K562 (cell line): ENCODE measurements at regions not wholly inside any gene's neighbourhood (a gene's known extent, or its start where the extent isn't known, plus 50 kb on each side); places are given as distances from the start of the nearest gene placed in this dataset.

Experiments
- ATF7 ChIP-seq: fragments of 450-650 bp; IDR thresholded peaks from 2 replicates; pipeline ENCODE4 v1.7.1; 2014; ENCODE audit warnings: mild to moderate bottlenecking, moderate library complexity
- BHLHE40 ChIP-seq: IDR thresholded peaks from 2 replicates; pipeline ENCODE4 v1.6.1; 2011; ENCODE audit warnings: low read length, improper control_type of control experiment
- CBX3 ChIP-seq, 2 experiments: IDR thresholded peaks; 1 replicate in 1 of 2; 2 replicates in 1 of 2; pipeline ENCODE4 v1.6.1; 2012; ENCODE audit warnings: inconsistent platforms in 2 of 2, low read length in 2 of 2, borderline replicate concordance in 1 of 2, control low read depth in 1 of 2
- E2F5 ChIP-seq: sonication (generic); formaldehyde crosslinking; IDR thresholded peaks from 2 replicates; pipeline ENCODE4 v1.8.0; 2022; ENCODE audit warnings: mild to moderate bottlenecking, missing genetic modification reagents
- ELF1 ChIP-seq: fragments of 200-800 bp; sonication (Bioruptor generic); IDR thresholded peaks from 2 replicates; pipeline ENCODE4 v1.6.1; 2016; ENCODE audit warnings: missing genetic modification characterization, missing compliant biosample characterization
- KDM2B ChIP-seq: fragments of 250-450 bp; sonication (Bioruptor Pico); IDR thresholded peaks from 2 replicates; pipeline ENCODE4 v1.8.0; 2021; ENCODE audit warnings: mild to moderate bottlenecking, moderate library complexity
- NFE2L1 ChIP-seq: fragments of 450-650 bp; IDR thresholded peaks from 2 replicates; pipeline ENCODE4 v1.6.1; 2016; ENCODE audit warnings: missing genetic modification characterization, low read depth, mild to moderate bottlenecking, missing compliant biosample characterization, moderate library complexity, borderline replicate concordance
- PHB2 ChIP-seq: fragments of 450-650 bp; IDR thresholded peaks from 2 replicates; pipeline ENCODE4 v1.6.1; 2017; ENCODE audit warnings: low read depth
- SMAD3 ChIP-seq: fragments of 450-650 bp; formaldehyde crosslinking; conservative IDR thresholded peaks from 2 replicates; pipeline ENCODE4 v1.4.0; 2020; ENCODE audit warnings: mild to moderate bottlenecking
- SMARCA5 ChIP-seq: fragments of 450-650 bp; IDR thresholded peaks from 2 replicates; pipeline ENCODE4 v1.6.1; 2016
- SMC3 ChIP-seq: conservative IDR thresholded peaks from 2 replicates; pipeline ENCODE4 v1.6.1; 2011; ENCODE audit warnings: low read depth, low read length, improper control_type of control experiment; ENCODE audit not compliant: insufficient read depth
- TEAD1 ChIP-seq, 2 experiments: fragments of 450-650 bp in 1 of 2; sonication (generic) in 1 of 2; formaldehyde crosslinking; IDR thresholded peaks; 2 replicates each; pipeline versions ENCODE4 v1.4.0 to v1.8.0; 2020 to 2022; ENCODE audit warnings: mild to moderate bottlenecking in 2 of 2, missing genetic modification reagents in 1 of 2
- ZNF280A ChIP-seq: fragments of 450-650 bp; IDR thresholded peaks from 2 replicates; pipeline ENCODE4 v1.6.1; 2018; ENCODE audit warnings: mild to moderate bottlenecking, low read depth; ENCODE audit not compliant: partially characterized antibody
- ZNF324 ChIP-seq: fragments of 250-450 bp; sonication (Bioruptor Pico); IDR thresholded peaks from 2 replicates; pipeline ENCODE4 v1.4.0; 2020; ENCODE audit warnings: mild to moderate bottlenecking
- ZNF395 ChIP-seq: fragments of 200-800 bp; sonication (Bioruptor generic); IDR thresholded peaks from 2 replicates; pipeline ENCODE4 v1.6.1; 2017; ENCODE audit warnings: missing genetic modification characterization, missing compliant biosample characterization
- ZNF444 ChIP-seq: fragments of 250-450 bp; sonication (Bioruptor Pico); IDR thresholded peaks from 2 replicates; pipeline ENCODE4 v1.4.0; 2020; ENCODE audit warnings: mild to moderate bottlenecking, moderate library complexity
- ZNF551 ChIP-seq: fragments of 250-450 bp; sonication (Bioruptor Pico); IDR thresholded peaks from 2 replicates; pipeline ENCODE4 v1.5.0; 2021; ENCODE audit warnings: mild to moderate bottlenecking, moderate library complexity
- ZNF696 ChIP-seq: fragments of 250-450 bp; sonication (Bioruptor Pico); conservative IDR thresholded peaks from 2 replicates; pipeline ENCODE4 v1.4.0; 2020; ENCODE audit warnings: mild to moderate bottlenecking, moderate library complexity
- TF ChIP-seq, protein P1 (sequence below): fragments of 450-650 bp; IDR thresholded peaks from 2 replicates; pipeline ENCODE4 v1.6.1; 2018; ENCODE audit not compliant: partially characterized antibody

DNA sequence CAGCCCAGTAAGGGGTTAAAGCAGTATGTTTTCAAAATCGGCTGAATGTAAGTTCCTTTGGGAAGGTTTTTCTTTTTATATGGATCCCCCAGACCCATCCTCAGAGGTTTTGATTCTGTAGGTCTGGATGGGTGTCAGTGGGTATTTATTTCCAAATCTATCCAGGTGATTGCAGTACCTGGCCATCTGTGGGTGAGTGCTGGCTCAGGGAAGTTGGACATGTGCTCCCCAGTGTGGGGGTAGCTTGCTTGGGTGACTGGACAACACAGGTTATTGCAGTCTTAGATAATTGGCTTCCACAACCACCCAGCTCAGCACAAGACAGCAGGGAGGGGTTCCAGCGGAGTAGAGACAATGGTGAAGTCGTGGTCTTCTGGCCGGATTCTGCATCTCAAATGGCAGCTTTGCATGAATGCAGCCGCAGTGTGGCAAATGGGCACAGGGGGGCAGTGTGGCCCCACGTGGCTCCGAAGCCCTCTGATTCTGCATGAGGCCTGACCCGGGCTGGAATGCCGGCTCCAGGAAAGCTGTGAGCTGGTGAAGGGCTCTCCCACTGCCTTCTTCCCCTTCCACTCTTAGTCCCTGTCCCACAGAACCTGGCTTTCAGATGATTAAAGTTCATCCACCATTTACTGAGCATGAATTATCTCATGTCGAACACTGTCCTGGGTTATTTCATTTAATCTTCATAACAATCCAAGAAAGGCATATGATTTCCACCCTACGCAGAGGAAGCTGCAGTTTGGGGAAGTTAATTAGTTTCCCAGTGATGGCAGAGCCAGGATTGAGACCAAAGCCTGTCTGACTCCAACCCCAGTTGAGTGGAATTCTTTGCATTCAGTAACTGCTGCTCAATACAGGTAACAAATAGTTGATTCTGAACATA lies 64.5 kb upstream of the SYPL1 start (continued):
- no peak for TF ChIP-seq SMARCA5
- TF ChIP-seq KDM2B (CRISPR knock-in tag), result no peak
- no peak for TF ChIP-seq NFE2L1
- peak; percentile 99 for TF ChIP-seq SMC3
- no peak for TF ChIP-seq ZNF280A
- TF ChIP-seq ZNF551 (CRISPR knock-in tag), result no peak
- TF ChIP-seq E2F5 (CRISPR knock-in tag), result peak; percentile 32; the same call in 1 of the 2 replicates
- no peak for TF ChIP-seq PHB2
- no peak for TF ChIP-seq ELF1 (tag)
- peak; percentile 64; the same call in 1 of the 2 replicates for TF ChIP-seq ATF7
- TF ChIP-seq ZNF444 (CRISPR knock-in tag), result no peak
- TF ChIP-seq ZNF324 (CRISPR knock-in tag), result 0 out of 2 replicates have a peak, but pooled peaks have one; percentile 46
- TF ChIP-seq, protein P1, sequence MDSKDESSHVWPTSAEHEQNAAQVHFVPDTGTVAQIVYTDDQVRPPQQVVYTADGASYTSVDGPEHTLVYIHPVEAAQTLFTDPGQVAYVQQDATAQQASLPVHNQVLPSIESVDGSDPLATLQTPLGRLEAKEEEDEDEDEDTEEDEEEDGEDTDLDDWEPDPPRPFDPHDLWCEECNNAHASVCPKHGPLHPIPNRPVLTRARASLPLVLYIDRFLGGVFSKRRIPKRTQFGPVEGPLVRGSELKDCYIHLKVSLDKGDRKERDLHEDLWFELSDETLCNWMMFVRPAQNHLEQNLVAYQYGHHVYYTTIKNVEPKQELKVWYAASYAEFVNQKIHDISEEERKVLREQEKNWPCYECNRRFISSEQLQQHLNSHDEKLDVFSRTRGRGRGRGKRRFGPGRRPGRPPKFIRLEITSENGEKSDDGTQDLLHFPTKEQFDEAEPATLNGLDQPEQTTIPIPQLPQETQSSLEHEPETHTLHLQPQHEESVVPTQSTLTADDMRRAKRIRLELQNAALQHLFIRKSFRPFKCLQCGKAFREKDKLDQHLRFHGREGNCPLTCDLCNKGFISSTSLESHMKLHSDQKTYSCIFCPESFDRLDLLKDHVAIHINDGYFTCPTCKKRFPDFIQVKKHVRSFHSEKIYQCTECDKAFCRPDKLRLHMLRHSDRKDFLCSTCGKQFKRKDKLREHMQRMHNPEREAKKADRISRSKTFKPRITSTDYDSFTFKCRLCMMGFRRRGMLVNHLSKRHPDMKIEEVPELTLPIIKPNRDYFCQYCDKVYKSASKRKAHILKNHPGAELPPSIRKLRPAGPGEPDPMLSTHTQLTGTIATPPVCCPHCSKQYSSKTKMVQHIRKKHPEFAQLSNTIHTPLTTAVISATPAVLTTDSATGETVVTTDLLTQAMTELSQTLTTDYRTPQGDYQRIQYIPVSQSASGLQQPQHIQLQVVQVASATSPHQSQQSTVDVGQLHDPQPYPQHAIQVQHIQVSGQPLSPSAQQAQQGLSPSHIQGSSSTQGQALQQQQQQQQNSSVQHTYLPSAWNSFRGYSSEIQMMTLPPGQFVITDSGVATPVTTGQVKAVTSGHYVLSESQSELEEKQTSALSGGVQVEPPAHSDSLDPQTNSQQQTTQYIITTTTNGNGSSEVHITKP, result peak; percentile 15
- peak; percentile 45; the same call in 1 of the 2 replicates for TF ChIP-seq BHLHE40
- peak; percentile 47 for TF ChIP-seq SMAD3 (CRISPR knock-in tag)
- TF ChIP-seq ZNF395 (CRISPR knock-in tag), result no peak
- TF ChIP-seq CBX3 (IDR thresholded peaks at IDR 0.05; ENCODE audit: borderline replicate concordance in 1 of 2, low read length in 2 of 2), result no peak
- peak; percentile 93 to 98 for TF ChIP-seq TEAD1 (CRISPR knock-in tag; IDR thresholded peaks at IDR 0.05)
- no peak for TF ChIP-seq ZNF696
